SIG-M5 treated with dmso at 0.1 percent for 504 hours (cell line): ENCODE measurements at regions not wholly inside any gene's neighbourhood (a gene's known extent, or its start where the extent isn't known, plus 50 kb on each side); places are given as distances from the start of the nearest gene placed in this dataset.
"Not testable (repeated sequence)": the region's sequence is repeated elsewhere in the genome, so short reads cannot be mapped to it uniquely, and the experiment has no call there.

Source experiments
- DNase-seq: peaks from one replicate; lab custom pipeline; 2025; ENCODE audit not compliant: unreplicated experiment; lab: John Stamatoyannopoulos, UW

GRCh38 chr5:58207076-58207475 lies 252.8 kb downstream of the PLK2 start:
- no peak for DNase-seq

DNA sequence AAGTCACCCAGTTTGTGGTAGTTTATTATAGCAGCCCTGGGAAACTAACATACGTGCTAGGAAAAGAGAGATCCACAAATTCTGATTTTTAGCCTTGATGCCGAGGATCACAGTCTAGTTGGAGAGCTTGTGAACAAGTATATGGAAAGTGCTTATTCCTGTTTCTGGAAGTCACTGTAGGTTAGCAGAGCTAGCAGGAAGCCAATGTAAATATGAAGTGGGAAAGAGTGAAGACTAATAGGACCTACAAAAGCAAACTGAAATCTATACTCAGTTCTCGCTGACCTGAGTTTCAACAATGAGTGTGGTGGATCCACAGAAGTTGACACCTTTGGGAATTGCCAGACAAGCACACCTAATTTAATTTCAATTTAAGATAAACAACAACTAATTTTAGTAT lies 254.9 kb downstream of the PLK2 start:
- DNase-seq: no peak

- DNase-seq: no peak
These were observed 256.9 kb downstream of the PLK2 start for GRCh38 chr5:58202941-58203444.

DNA sequence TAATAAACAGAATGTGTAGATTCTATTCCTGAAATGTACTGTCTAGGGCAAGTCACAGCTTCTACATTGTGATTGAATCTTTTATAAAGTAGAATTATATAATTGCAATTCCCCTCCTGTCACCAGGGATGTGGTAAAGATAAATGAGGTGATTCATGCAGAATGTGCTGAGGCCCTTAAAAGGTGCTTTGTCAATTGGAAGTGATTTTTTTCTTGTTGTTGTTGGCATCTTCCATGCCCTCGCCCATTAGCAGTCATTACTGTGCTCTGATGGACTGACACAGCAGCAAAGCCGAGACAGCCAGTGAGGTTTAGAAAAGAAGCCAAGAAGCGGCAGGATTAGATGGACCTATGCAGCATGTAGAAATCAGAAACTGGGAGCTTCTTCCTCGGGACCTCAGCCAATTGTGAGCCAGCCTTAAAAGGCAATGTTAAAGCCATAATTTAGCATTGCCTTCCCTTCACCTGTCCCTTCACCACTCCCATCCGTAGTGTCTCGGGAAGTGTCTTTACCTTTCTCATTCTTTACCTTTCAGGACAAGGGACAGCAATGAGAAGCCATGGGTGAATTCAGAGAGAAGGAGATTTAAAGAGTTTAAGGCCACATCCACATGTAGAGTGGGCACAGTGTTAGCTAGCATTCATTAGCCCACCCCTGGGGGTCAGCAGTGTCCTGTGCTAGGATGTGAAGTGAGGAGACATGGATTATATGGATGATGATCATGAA lies 257.8 kb downstream of the PLK2 start:
- no peak for DNase-seq

- no peak for DNase-seq
These were observed 259.4 kb downstream of the PLK2 start for GRCh38 chr5:58200451-58200850.

DNA sequence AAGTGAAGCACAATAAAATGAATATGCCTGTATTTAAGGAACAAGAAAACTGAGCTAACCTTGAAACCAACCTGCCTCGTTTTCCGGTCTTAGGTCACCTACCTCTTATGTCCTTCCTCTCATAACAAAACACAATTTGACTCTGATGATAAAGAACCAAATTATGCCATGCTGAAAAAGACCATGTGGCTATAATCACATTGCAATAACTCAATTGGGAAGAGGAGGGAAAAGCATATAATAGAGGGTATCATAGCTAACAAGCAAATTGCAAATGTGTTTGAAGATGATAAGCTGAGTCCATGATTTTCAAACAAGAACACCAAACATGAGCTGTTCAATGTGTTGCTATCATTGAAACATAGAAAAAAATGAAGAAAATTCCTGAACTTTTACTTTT lies 260.8 kb downstream of the PLK2 start:
- DNase-seq: no peak

GRCh38 chr5:58198330-58198729 lies 261.6 kb downstream of the PLK2 start:
- DNase-seq: no peak

GRCh38 chr5:58197875-58198274 lies 262.0 kb downstream of the PLK2 start:
- DNase-seq: no peak

DNA sequence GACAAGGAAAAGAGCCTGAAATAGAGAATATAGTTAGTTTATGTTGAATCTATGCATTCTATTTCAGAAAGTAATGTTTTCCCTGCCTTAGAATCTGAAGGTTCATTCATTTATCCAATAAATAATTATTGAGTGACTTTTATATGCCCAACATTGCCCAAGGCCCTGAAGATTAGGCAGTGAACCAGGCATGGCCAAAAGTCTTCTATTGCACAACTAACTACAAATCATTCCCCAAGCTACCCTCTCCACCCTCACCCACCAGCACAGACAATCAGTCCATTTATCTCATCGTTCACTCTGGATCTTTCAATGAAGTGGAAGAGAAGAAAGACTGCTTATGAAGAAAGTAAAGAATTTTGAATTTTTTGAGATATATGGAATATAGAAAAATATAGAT lies 268.4 kb downstream of the PLK2 start:
- DNase-seq: no peak

DNA sequence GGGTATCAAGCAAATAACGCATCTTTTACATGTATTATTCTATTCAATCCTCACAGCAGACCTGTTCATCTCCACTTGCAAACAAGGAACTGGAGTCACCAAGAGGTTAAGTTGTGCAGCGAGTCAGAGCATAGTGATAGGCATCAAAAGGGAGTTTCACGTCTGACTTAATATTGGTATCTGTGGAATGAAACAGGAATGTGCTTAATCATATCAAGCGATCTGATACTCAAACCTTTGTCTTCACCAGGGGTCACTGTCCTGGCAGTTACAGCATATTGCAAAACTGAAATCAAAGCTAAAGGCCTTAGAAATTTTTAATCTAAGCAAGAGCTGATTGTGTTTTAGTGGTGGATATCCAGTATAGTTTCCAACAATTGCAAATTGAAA lies 271.6 kb downstream of the PLK2 start:
- DNase-seq: peak; percentile 57

- no peak for DNase-seq
These were observed 272.2 kb downstream of the PLK2 start for GRCh38 chr5:58187432-58188261.

DNA sequence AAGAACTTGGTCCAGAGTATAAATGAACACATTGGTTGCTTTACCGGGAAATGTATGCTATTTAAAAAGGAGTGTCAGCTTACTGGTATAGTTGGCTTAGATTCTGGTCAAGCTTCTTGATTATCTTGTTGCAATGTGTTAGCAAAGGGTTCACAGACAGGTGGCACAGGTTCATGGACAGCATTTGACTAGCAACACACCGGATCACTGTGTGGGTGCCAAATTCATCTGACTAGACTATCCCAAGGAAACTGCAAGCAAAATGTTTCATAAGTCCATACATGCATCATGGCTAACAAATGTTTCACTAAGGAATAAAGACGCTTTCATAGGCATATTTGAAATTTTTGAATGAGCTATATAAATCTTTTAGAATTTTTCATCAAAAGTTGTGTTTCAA lies 274.1 kb downstream of the PLK2 start:
- DNase-seq: no peak

GRCh38 chr5:58185397-58185796 lies 274.5 kb downstream of the PLK2 start:
- DNase-seq: no peak

DNA sequence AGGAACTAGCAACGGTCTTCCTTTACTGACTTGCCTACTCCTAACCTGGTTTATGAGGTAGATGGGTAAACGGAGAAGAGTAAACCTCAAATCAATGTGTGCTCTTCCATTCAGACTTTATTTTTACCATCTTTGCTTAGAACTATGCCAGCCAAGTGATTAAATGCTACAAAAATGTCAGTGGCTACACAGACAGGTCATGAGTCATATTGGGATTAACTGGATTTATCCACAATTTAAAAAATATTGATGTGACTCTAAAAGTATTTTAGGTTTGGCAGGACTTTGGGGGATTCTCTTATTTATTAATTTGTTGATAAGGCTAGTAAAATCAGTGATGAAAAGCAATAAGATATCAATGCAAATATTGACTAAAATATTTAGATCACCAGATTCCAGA lies 275.0 kb downstream of the PLK2 start:
- no peak for DNase-seq

DNA sequence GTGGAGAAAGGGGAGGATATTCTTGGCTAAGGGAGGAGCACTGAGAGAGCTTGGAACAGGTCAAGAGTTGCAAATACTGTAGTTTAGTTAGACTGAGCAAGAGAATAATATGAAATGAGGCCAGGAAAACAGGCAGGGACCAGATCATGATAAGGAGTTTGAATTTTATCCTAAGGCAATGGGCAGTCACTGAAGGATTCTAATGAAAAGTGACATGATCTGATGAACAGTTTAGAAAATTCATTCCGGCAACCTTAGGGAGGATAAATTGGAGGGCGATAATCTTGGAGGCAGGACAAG lies 276.1 kb downstream of the PLK2 start:
- no peak for DNase-seq

GRCh38 chr5:58183078-58183785 lies 276.7 kb downstream of the PLK2 start:
- DNase-seq: no peak

DNA sequence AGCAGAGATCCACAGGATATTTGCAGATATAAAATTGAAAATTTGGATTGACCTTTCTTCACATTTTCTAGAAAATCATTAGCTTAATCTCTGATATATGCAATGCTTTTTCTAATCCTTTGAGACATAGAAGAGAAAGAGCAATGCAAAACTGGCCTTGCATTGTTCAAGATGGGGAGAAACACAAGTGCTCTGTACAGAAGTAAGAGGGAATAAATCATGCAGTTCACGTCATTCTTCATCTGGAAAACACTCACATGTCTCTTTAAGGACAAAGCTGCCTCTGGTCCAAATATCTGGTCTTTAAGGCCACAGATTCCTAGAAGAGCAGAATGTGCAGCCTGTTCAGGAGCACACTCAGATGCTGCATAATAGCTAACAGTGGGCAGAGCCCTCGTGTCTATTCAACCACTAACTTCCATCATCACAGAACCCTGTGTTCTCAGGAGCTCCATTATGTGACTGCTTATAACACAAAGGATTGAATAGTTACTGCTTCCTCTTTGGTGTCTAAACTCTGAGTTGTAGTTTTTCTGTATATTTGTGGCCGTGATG lies 277.5 kb downstream of the PLK2 start:
- no peak for DNase-seq

DNA sequence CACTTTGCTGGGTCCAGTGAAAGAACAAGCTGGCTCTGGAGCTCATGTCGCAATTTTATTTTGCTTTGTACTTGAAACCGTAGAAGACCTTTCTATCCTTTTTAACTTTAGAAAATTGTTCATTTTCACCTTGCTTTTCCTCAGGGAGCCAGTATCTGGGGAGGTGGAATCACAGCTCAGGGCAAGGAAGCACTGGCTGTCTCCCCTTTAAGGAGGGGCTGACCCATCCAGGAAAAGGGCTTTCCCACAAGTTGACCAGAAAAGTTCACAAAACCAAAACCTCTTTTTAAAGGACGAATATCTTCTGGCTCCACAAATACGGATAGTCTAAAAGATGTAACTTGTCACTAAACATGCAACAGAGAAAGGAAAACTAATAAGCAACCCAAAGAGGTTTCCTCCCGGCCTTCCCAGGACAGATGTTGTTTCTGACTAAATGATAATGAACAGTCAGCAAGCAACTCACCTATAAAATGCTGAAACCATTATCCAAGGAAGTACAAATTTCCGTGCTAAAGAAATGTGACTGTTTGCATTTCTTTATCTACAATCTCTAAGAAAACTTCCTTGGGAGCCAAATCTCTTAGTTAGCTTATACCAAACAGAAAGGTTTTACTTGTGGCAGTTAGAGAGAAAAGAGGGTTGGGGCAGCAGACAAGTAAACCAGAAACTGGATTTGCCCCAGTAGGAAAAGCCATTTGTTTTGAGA lies 278.2 kb downstream of the PLK2 start:
- no peak for DNase-seq

GRCh38 chr5:58172946-58173345 lies 286.9 kb downstream of the PLK2 start:
- no peak for DNase-seq

- DNase-seq: no peak
These were observed 294.7 kb downstream of the PLK2 start for GRCh38 chr5:58165152-58165551.

- not testable (repeated sequence) for DNase-seq
These were observed 298.0 kb downstream of the PLK2 start for GRCh38 chr5:58161889-58162288.
